Neuron (in vitro differentiated cells): ENCODE measurements at regions not wholly inside any gene's neighbourhood (a gene's known extent, or its start where the extent isn't known, plus 50 kb on each side); places are given as distances from the start of the nearest gene placed in this dataset.

ENCODE experiments used
- H2AFZ ChIP-seq: one replicate; pipeline ENCODE4 v1.6.1; 2013; ENCODE audit warnings: low read depth, mild to moderate bottlenecking, inconsistent platforms, low read length, moderate library complexity
- H3K27me3 ChIP-seq: one replicate; pipeline ENCODE4 v1.6.1; 2013; ENCODE audit warnings: low read length; ENCODE audit not compliant: insufficient read depth
- H3K36me3 ChIP-seq: one replicate; pipeline ENCODE4 v1.6.1; 2013; ENCODE audit warnings: low read length; ENCODE audit not compliant: insufficient read depth
- H3K4me1 ChIP-seq: one replicate; pipeline ENCODE4 v1.6.1; 2013; ENCODE audit warnings: low read length; ENCODE audit not compliant: insufficient read depth
- H3K4me3 ChIP-seq: 2 replicates; pipeline ENCODE4 v1.5.1; 2013; ENCODE audit warnings: mild to moderate bottlenecking, low read length, moderate library complexity
- H3K9me3 ChIP-seq: one replicate; pipeline ENCODE4 v1.6.1; 2013; ENCODE audit warnings: low read length

- Histone ChIP-seq H3K4me3 (no peak overlapping the region), H3K4me1 (no peaks in the 10 kb centered on the region), H3K9me3 (no peaks in the 10 kb centered on the region), H3K27me3 (no peaks in the 10 kb centered on the region), H2AFZ (no peak overlapping the region), H3K36me3 (no peaks in the 10 kb centered on the region)
Measured at GRCh38 chr21:23968722-23969647, 1638.3 kb downstream of the MRPL39 start.

GRCh38 chr21:23968008-23968407 is 1639.3 kb downstream of the MRPL39 start:
- H2AFZ ChIP-seq, result no peak overlapping the region
- no peaks in the 10 kb centered on the region for H3K4me1 ChIP-seq
- no peaks in the 10 kb centered on the region for H3K36me3 ChIP-seq
- H3K9me3 ChIP-seq, result no peaks in the 10 kb centered on the region
- no peaks in the 10 kb centered on the region for H3K27me3 ChIP-seq
- no peak overlapping the region for H3K4me3 ChIP-seq

DNA sequence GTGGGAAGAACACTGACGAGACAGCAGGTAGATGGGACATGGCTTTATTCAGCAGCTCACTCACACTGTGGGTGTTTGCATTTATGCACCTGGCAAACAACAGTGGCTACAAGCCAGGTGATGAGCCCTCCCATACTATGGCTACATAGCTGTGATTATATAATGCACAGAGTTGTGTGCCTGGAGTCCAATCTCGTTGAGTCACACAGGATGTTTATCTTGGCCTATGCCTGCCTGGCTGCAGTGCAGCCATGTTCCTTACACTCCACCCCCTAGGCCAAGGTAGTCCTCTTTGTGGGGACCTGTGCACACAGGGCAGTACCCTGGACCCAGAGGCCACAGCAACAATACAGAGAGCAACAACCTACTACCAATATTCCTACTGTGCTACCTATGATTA is 1643.8 kb downstream of the MRPL39 start:
- Histone ChIP-seq H2AFZ (no peak overlapping the region), H3K36me3 (no peaks in the 10 kb centered on the region), H3K27me3 (no peaks in the 10 kb centered on the region), H3K4me3 (no peak overlapping the region), H3K4me1 (no peaks in the 10 kb centered on the region), H3K9me3 (no peaks in the 10 kb centered on the region)

DNA sequence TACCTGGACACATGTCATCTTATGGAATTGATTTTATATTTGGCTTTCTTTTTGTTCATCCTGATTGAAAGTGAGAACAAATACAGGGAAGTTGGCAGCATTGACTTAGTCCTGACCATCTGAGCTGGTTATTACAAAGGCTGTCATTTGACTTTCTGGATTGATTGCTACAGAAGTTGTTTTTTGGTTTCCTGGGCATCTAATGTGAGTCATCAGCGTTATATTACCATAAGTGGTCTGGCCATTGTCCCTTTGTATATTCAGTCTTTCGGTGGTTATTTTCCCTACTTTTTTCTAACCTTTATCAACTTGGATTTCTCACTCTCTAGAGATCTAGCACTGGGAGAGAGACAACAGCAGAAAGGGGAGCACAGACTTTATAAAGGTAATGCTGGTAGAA is 1646.5 kb downstream of the MRPL39 start:
- H3K4me3 ChIP-seq, result no peak overlapping the region
- H3K36me3 ChIP-seq, result no peaks in the 10 kb centered on the region
- H3K27me3 ChIP-seq, result no peaks in the 10 kb centered on the region
- H3K4me1 ChIP-seq, result no peaks in the 10 kb centered on the region
- no peak overlapping the region for H2AFZ ChIP-seq
- H3K9me3 ChIP-seq, result no peaks in the 10 kb centered on the region

GRCh38 chr21:23955135-23955843 is 1652.0 kb downstream of the MRPL39 start:
- no peak overlapping the region for H3K4me3 ChIP-seq
- no peaks in the 10 kb centered on the region for H3K36me3 ChIP-seq
- H3K27me3 ChIP-seq, result no peaks in the 10 kb centered on the region
- no peaks in the 10 kb centered on the region for H3K9me3 ChIP-seq
- no peaks in the 10 kb centered on the region for H3K4me1 ChIP-seq
- H2AFZ ChIP-seq, result no peak overlapping the region

DNA sequence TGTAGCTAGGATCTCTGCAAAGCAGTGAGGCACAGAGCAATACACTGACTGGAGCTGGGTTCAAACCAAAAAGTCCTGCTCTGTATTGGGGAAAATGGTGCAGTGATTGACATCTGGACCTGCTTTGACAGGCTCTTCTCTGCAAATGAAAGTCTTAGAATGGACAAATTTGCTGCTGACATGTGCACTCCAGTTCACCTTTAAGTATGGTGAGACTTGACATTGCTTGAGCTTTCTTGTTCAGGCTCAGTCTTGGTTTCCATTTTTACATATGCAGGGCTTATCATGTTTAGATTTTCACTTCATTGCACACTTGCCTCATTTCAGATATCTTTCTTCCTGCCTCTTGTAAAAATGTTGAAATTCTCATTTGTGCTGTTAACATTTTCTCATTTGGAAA is 1655.0 kb downstream of the MRPL39 start:
- Histone ChIP-seq H3K4me3 (no peak overlapping the region), H3K4me1 (no peaks in the 10 kb centered on the region), H3K9me3 (no peaks in the 10 kb centered on the region), H2AFZ (no peak overlapping the region), H3K36me3 (no peaks in the 10 kb centered on the region), H3K27me3 (no peaks in the 10 kb centered on the region)

DNA sequence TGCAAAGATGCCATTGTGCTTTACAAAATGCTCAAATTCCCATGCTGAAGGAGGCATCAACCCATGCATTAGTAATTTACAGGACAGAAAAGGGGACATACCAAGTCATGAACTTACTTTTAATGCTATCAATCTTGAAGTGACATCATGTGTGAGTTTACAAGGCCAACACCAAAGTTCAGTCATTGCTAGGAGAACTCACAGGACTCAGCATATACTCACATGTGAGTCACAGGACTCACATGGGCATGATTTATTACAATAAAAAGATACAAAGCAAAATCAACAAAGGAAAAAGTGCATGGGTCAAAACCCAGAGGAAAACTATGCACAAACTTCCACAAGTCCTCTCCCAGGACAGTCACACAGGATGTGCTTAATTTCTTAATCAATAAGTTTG is 1656.0 kb downstream of the MRPL39 start:
- Histone ChIP-seq H2AFZ (no peak overlapping the region), H3K9me3 (no peaks in the 10 kb centered on the region), H3K36me3 (no peaks in the 10 kb centered on the region), H3K4me1 (no peaks in the 10 kb centered on the region), H3K27me3 (no peaks in the 10 kb centered on the region), H3K4me3 (no peak overlapping the region)

DNA sequence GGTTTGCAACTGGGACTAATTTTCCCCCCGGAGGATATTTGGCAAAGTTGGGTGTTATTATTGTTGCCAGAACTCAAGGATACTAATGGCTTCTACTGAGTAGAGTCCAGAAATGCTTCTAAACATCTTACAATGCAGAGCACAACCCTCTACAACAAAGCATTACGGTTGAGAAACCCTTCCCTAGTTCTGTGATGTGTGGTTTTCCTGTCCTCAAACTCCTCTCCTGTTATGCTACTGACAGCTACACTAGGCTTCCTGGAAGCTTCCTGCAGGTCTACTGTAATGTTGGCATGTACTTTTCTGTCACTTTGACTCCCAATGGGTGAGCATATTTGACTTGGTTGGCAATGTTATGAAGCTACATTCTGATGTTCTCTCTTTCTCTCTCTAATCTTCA is 1656.9 kb downstream of the MRPL39 start:
- no peaks in the 10 kb centered on the region for H3K27me3 ChIP-seq
- no peak overlapping the region for H3K4me3 ChIP-seq
- H3K9me3 ChIP-seq, result no peaks in the 10 kb centered on the region
- H3K4me1 ChIP-seq, result no peaks in the 10 kb centered on the region
- no peak overlapping the region for H2AFZ ChIP-seq
- H3K36me3 ChIP-seq, result no peaks in the 10 kb centered on the region

GRCh38 chr21:23949493-23949892 is 1657.8 kb downstream of the MRPL39 start:
- Histone ChIP-seq H3K4me1 (no peaks in the 10 kb centered on the region), H3K27me3 (no peaks in the 10 kb centered on the region), H3K9me3 (no peaks in the 10 kb centered on the region), H3K36me3 (no peaks in the 10 kb centered on the region), H3K4me3 (no peak overlapping the region), H2AFZ (no peak overlapping the region)

GRCh38 chr21:23939369-23940065 is 1667.8 kb downstream of the MRPL39 start:
- Histone ChIP-seq H3K27me3 (no peaks in the 10 kb centered on the region), H3K4me1 (no peaks in the 10 kb centered on the region), H3K9me3 (no peaks in the 10 kb centered on the region), H3K4me3 (no peak overlapping the region), H3K36me3 (no peaks in the 10 kb centered on the region), H2AFZ (no peak overlapping the region)

DNA sequence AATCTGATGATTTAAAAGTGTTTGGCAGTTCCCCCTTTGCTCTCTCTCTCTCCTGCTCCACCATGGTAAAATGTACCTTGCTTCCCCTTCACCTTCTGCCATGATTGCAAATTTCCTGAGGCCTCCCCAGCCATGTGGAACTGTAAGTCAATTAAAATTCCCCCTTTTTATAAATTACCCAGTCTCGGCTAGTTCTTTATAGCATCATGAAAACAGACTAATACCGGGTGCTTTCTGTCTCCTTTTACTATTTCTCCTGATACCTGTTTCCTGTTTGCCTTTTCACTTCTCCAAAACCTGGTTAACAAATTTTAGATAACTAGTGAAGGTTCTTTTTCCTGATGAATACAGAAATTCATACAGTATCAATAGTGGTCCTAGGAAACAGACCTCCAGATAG is 1670.3 kb downstream of the MRPL39 start:
- Histone ChIP-seq H3K9me3 (no peaks in the 10 kb centered on the region), H2AFZ (no peak overlapping the region), H3K4me3 (no peak overlapping the region), H3K4me1 (no peaks in the 10 kb centered on the region), H3K36me3 (no peaks in the 10 kb centered on the region), H3K27me3 (no peaks in the 10 kb centered on the region)

DNA sequence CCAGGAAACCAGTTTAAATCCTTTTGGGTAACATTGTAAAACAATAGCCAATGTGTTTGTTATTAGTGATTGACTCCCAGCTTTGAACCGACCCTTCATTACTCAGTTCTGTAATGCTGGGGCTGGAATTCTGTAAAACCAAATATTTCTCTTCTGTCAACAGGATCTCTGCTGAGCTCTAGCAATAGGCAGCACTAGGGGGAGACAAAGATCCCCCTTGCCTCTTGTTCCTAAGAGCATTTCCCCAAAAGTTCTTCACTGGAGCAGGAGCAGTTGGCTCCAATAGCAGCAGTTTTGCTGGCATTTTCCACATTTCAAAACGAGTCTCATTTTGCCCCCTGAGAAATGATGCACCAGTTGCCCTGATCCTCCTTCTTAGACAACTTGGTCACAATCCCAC is 1671.1 kb downstream of the MRPL39 start:
- Histone ChIP-seq H3K4me3 (no peak overlapping the region), H3K9me3 (no peaks in the 10 kb centered on the region)

DNA sequence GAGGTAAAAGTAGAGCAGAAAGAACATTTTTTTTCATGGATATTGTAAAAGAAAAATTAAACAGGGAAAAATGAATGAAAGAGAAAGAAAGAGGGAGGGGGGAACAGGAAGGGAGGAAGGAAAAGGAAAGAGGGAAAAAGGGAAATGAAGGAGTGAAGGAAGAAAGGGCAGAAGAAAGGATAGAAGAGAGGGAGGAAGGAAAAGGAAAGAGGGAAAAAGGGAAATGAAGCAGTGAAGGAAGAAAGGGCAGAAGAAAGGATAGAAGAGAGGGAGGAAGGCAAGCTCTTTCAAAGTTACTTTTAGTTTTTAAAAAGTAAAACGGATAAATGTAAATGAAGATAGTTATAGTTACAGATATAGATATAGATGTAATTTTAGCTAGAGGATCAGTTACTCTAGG is 1676.7 kb downstream of the MRPL39 start:
- Histone ChIP-seq H3K4me3 (no peak overlapping the region), H3K4me1 (no peaks in the 10 kb centered on the region), H3K9me3 (no peaks in the 10 kb centered on the region), H3K27me3 (no peaks in the 10 kb centered on the region), H3K36me3 (no peaks in the 10 kb centered on the region), H2AFZ (no peak overlapping the region)

More for the DNA sequence above, 1671.1 kb downstream of the MRPL39 start:
- no peaks in the 10 kb centered on the region for H3K4me1 ChIP-seq
- H2AFZ ChIP-seq, result no peak overlapping the region
- H3K27me3 ChIP-seq, result no peaks in the 10 kb centered on the region
- no peaks in the 10 kb centered on the region for H3K36me3 ChIP-seq
